Kidney epithelial cell (primary cell): ENCODE measurements at regions not wholly inside any gene's neighbourhood (a gene's known extent, or its start where the extent isn't known, plus 50 kb on each side); places are given as distances from the start of the nearest gene placed in this dataset.

ENCODE experiments used
- DNase-seq: peaks from one replicate; pipeline ENCODE4 v3.0.0-alpha.2; 2010; ENCODE audit warnings: low read depth
- H3K27me3 ChIP-seq: 2 replicates; pipeline ENCODE4 v1.6.0; 2011; ENCODE audit warnings: low read length; ENCODE audit not compliant: control insufficient read depth, insufficient read depth
- H3K36me3 ChIP-seq: 2 replicates; pipeline ENCODE4 v1.5.1; 2011; ENCODE audit warnings: low read length; ENCODE audit not compliant: control insufficient read depth, insufficient read depth
- H3K4me3 ChIP-seq: 2 replicates; pipeline ENCODE4 v1.5.1; 2011; ENCODE audit warnings: low read depth, mild to moderate bottlenecking, control low read depth, low read length
- TF ChIP-seq, protein P1 (sequence below): IDR thresholded peaks from 2 replicates; pipeline ENCODE4 v1.5.1; 2011; ENCODE audit warnings: mild to moderate bottlenecking, moderate library complexity, low read length, control low read depth, inconsistent platforms; ENCODE audit not compliant: insufficient read depth, poor library complexity, severe bottlenecking

DNA sequence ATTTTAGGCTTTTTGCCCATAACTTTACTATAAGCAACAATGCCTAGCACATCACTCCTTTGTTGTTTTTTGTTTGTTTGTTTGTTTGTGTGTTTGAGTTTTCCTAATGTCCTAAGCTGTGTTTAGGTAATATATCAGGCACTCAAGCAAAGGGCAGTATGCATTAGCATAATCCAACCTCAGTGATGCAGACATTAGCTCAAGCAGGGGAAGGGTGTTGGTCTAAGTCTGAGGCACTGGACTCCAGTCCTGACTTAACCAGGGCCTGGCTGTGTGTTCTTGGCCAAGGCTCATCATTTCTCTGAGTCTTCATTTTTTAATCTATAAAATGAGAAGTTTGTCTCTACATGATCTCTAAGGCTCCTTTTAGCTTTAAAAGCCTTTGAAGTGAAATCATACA is 65.9 kb upstream of the RFC3 start:
- TF ChIP-seq, protein P1, sequence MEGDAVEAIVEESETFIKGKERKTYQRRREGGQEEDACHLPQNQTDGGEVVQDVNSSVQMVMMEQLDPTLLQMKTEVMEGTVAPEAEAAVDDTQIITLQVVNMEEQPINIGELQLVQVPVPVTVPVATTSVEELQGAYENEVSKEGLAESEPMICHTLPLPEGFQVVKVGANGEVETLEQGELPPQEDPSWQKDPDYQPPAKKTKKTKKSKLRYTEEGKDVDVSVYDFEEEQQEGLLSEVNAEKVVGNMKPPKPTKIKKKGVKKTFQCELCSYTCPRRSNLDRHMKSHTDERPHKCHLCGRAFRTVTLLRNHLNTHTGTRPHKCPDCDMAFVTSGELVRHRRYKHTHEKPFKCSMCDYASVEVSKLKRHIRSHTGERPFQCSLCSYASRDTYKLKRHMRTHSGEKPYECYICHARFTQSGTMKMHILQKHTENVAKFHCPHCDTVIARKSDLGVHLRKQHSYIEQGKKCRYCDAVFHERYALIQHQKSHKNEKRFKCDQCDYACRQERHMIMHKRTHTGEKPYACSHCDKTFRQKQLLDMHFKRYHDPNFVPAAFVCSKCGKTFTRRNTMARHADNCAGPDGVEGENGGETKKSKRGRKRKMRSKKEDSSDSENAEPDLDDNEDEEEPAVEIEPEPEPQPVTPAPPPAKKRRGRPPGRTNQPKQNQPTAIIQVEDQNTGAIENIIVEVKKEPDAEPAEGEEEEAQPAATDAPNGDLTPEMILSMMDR = no peak
- H3K36me3 ChIP-seq = no peaks in the 10 kb centered on the region
- H3K4me3 ChIP-seq = no peak overlapping the region
- H3K27me3 ChIP-seq = no peaks in the 10 kb centered on the region
- DNase-seq = no peak

DNA sequence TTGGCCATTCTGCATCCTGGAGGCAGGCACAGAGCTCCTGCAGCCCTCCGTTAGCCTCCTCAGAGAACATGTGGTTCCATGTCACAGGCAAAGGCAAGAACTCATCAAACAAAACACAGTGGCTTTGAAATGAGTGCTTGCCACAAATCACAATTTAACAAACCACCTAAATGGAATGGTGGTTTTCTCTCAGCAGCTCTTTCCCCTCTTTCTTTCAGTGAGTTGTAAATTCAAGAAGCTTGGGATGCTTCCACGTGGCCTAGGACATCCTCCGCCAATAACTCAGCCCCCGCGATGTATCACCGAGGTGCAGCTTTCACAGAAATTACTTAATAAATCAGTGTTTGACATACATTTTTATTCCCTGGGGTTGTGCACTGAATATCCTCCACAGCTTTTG is 65.4 kb upstream of the RFC3 start:
- TF ChIP-seq, protein P1 = no peak
- H3K27me3 ChIP-seq = no peaks in the 10 kb centered on the region
- no peak for DNase-seq

DNA sequence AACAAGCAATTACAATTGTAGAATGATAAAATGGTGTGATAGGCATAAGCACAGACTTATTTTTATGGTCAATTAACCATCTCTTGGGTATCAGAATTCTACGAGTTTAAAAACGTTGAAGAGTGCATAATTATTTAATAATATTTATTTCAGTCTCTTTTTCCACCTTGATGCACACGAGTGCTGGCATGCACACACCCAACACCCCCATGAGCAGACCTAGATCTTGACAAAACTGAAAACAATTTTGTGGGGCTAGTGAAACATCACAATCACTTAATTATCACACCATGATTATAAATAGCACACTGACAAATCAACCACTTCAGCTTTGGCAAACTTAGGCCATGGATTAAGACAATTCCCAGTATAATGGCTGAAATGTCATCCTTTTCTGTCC is 61.0 kb upstream of the RFC3 start:
- DNase-seq = no peak
- Histone ChIP-seq H3K27me3 (no peaks in the 10 kb centered on the region), H3K4me3 (no peak overlapping the region), H3K36me3 (no peaks in the 10 kb centered on the region)
- TF ChIP-seq, protein P1 = no peak

More for the DNA sequence above, 65.4 kb upstream of the RFC3 start:
- Histone ChIP-seq H3K4me3 (no peak overlapping the region), H3K36me3 (no peaks in the 10 kb centered on the region)

DNA sequence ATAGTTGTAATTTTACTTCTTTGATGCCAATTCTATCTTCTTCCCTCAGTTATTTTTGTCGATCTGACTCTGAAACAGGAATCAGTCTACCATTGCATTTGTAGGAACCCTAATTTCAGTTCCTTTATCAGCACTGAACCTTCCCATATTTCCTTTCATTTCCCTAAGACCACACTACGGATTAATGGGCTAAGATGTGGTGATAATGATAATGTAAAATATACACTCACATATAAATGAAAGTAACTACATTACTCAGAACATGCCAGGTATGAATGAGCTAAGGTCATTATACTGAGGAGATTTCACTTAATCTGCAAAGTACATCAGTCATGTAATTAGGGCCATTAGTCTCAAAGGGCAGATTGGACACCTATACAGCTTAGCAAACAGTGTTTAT is 60.2 kb upstream of the RFC3 start:
- TF ChIP-seq, protein P1 = no peak
- Histone ChIP-seq H3K36me3 (no peaks in the 10 kb centered on the region), H3K27me3 (no peaks in the 10 kb centered on the region), H3K4me3 (no peak overlapping the region)
- no peak for DNase-seq

DNA sequence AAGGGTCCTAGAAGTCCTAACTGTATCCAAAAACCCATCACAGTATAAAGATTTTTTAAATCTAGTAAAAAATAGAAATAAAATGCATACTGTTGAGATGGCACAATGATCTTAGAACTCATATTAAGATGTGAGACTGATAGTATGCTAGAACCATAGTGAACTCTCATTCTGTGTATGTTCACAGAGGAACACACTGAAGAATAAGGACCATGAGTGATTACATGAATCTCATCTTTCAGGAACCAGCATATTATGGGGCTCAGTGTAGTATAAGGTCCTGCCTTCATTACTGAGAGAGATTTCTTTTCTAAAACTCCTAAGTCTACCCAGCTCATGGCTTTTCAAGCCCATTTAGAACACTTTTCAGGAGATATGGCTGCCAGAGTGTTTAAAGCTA is 59.8 kb upstream of the RFC3 start:
- Histone ChIP-seq H3K4me3 (no peak overlapping the region), H3K27me3 (no peaks in the 10 kb centered on the region), H3K36me3 (no peaks in the 10 kb centered on the region)
- TF ChIP-seq, protein P1 = no peak
- no peak for DNase-seq

DNA sequence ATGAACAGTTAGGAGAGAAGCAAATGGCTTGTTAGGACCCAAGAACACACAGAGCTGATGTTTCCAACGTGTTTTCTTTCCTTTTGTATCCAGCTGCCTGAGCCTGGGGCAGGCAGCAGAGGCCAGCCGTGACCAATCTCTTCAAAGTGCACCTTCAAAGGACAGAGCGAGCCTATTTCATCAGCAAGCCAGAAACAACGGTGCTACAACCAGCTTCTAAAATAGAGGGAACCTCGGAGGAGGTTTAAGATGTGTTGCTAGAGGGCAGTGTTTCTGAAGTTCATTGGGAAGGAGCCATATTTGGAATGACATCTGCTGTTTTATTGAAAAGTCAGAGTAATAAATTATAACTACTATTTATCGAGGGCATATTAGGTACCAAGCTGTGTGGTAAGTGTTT is 56.2 kb upstream of the RFC3 start:
- Histone ChIP-seq H3K27me3 (no peaks in the 10 kb centered on the region), H3K36me3 (no peaks in the 10 kb centered on the region), H3K4me3 (no peak overlapping the region)
- DNase-seq = no peak
- TF ChIP-seq, protein P1 = peak; percentile 15
